ENCODE measurements at regions not wholly inside any gene's neighbourhood (a gene's known extent, or its start where the extent isn't known, plus 50 kb on each side); places are given as distances from the start of the nearest gene placed in this dataset.

DNA sequence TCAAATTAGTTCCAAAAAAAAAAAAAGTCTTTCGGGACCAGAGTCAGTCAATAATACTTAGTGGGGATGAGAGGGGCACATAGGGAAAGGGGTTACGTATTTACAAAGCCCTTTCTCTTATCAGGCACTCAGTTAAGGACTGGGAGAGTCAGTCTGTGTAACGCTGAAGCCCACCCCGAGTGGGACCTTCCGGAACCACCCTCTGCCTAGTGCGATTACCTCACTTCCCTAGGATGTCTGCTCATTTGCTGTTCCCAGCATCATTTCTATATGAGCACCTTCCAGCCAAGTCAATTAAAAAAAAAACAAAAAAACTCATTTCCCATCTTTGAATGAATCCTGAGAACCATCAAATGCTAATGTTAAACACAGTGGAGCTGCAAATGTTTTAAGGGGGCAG lies 76.9 kb downstream of the BMP4 start:
- no peaks in the 10 kb centered on the region for H3K9me3 ChIP-seq (ENCODE audit: control insufficient read depth, insufficient read depth, low read length)
- no peak overlapping the region for H3K4me2 ChIP-seq (ENCODE audit: low read length)
- TF ChIP-seq, protein P1, sequence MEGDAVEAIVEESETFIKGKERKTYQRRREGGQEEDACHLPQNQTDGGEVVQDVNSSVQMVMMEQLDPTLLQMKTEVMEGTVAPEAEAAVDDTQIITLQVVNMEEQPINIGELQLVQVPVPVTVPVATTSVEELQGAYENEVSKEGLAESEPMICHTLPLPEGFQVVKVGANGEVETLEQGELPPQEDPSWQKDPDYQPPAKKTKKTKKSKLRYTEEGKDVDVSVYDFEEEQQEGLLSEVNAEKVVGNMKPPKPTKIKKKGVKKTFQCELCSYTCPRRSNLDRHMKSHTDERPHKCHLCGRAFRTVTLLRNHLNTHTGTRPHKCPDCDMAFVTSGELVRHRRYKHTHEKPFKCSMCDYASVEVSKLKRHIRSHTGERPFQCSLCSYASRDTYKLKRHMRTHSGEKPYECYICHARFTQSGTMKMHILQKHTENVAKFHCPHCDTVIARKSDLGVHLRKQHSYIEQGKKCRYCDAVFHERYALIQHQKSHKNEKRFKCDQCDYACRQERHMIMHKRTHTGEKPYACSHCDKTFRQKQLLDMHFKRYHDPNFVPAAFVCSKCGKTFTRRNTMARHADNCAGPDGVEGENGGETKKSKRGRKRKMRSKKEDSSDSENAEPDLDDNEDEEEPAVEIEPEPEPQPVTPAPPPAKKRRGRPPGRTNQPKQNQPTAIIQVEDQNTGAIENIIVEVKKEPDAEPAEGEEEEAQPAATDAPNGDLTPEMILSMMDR (IDR thresholded peaks at IDR 0.05; ENCODE audit: low read depth, low read length, poor library complexity, severe bottlenecking), result no peak
- TF ChIP-seq EZH2phosphoT487 (IDR thresholded peaks at IDR 0.05; ENCODE audit: borderline replicate concordance, low read length), result no peak
- no peaks in the 10 kb centered on the region for H3K36me3 ChIP-seq (ENCODE audit: control insufficient read depth, low read length)
- no peak overlapping the region for H3K4me3 ChIP-seq (ENCODE audit: low read length)
- H3K9me2 ChIP-seq (replicated peaks; ENCODE audit: control insufficient read depth, low read length), result no peaks in the 10 kb centered on the region
- H3K4me1 ChIP-seq (ENCODE audit: control insufficient read depth, low read length), result no peaks in the 10 kb centered on the region
- H3K27ac ChIP-seq (ENCODE audit: low read depth, low read length), result no peak overlapping the region
- H4K20me1 ChIP-seq (ENCODE audit: control insufficient read depth, insufficient read depth, low read depth, low read length), result no peaks in the 10 kb centered on the region
- no peaks in the 10 kb centered on the region for H3F3A ChIP-seq (ENCODE audit: control insufficient read depth, insufficient read depth)
- H3K27me3 ChIP-seq (ENCODE audit: control insufficient read depth, low read length), result no peaks in the 10 kb centered on the region
- no peaks in the 10 kb centered on the region for H3K79me2 ChIP-seq (ENCODE audit: control insufficient read depth, low read length)

DNA sequence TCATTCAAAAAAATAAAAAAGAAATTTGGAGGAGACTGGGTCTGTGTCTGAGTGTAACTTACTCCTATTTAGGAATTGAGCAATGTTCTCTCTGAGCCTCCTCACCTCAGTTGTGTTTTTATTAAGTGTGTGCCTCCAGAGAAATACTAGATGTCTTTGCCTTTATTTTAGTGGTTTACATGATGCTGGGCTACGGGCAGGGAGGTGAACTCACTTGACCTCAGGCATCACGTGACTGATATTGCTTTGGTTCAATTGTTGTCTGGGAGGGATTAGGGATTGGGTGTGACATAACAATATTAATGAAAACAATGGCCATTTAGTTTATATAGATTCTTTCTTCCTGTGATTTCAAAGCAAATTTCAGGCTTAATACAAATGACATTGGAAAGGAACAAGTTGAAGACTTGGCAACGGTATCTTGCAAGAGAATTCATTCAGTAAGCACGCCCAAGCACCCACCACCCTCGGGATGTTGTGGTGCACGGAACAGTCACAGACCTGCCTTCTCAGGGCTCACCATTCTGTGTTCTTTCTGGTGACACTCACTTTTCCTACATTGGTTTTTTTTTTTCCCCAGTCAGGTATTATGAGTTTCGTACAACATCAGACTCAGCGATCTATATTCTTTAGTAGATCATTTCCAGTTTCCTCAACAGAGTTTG lies 77.5 kb downstream of the BMP4 start:
- H3K4me2 ChIP-seq (ENCODE audit: low read length), result no peak overlapping the region
- no peak overlapping the region for H3K27ac ChIP-seq (ENCODE audit: low read depth, low read length)
- no peaks in the 10 kb centered on the region for H4K20me1 ChIP-seq (ENCODE audit: control insufficient read depth, insufficient read depth, low read depth, low read length)
- H3F3A ChIP-seq (ENCODE audit: control insufficient read depth, insufficient read depth), result no peaks in the 10 kb centered on the region
- TF ChIP-seq, protein P1 (IDR thresholded peaks at IDR 0.05; ENCODE audit: low read depth, low read length, poor library complexity, severe bottlenecking), result no peak
- TF ChIP-seq EZH2phosphoT487 (IDR thresholded peaks at IDR 0.05; ENCODE audit: borderline replicate concordance, low read length), result no peak
- H3K9me3 ChIP-seq (ENCODE audit: control insufficient read depth, insufficient read depth, low read length), result no peaks in the 10 kb centered on the region
- no peaks in the 10 kb centered on the region for H3K9me2 ChIP-seq (replicated peaks; ENCODE audit: control insufficient read depth, low read length)
- H3K4me1 ChIP-seq (ENCODE audit: control insufficient read depth, low read length), result no peaks in the 10 kb centered on the region
- H3K27me3 ChIP-seq (ENCODE audit: control insufficient read depth, low read length), result no peaks in the 10 kb centered on the region
- no peaks in the 10 kb centered on the region for H3K36me3 ChIP-seq (ENCODE audit: control insufficient read depth, low read length)
- H3K79me2 ChIP-seq (ENCODE audit: control insufficient read depth, low read length), result no peaks in the 10 kb centered on the region
- H3K4me3 ChIP-seq (ENCODE audit: low read length), result no peak overlapping the region

DNA sequence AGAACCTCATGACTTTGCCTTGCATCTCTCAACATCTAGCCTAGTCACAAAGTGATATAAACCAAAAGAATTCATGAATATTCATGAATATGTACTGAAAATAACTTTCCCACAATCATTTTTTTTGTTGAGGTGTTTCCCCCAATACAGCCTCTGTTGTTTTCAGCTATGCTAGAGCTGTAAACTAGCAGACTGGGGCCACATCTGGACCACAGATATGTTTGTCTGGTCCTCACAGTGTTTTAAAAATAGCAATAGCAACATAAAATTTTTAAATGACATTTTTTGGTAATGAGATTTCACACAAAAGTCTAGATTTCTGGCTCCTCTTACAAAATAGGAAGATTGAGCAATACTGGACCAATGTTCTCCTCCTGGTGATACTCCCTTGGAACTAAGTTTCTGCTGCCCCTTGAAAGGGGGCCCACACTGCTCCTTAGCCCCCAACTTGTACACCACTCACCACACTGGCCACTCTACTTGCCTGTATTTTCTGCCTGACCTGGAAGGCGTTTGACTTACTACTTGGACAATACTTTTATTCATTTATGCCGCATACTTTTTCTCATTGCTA lies 81.2 kb downstream of the BMP4 start:
- H4K20me1 ChIP-seq (ENCODE audit: control insufficient read depth, insufficient read depth, low read depth, low read length), result no peaks in the 10 kb centered on the region
- H3K27me3 ChIP-seq (ENCODE audit: control insufficient read depth, low read length), result no peaks in the 10 kb centered on the region
- TF ChIP-seq, protein P1 (IDR thresholded peaks at IDR 0.05; ENCODE audit: low read depth, low read length, poor library complexity, severe bottlenecking), result no peak
- TF ChIP-seq EZH2phosphoT487 (IDR thresholded peaks at IDR 0.05; ENCODE audit: borderline replicate concordance, low read length), result no peak
- no peaks in the 10 kb centered on the region for H3K4me1 ChIP-seq (ENCODE audit: control insufficient read depth, low read length)
- H3K9me2 ChIP-seq (replicated peaks; ENCODE audit: control insufficient read depth, low read length), result no peaks in the 10 kb centered on the region
- no peaks in the 10 kb centered on the region for H3K36me3 ChIP-seq (ENCODE audit: control insufficient read depth, low read length)
- H3K27ac ChIP-seq (ENCODE audit: low read depth, low read length), result no peak overlapping the region
- H3K4me3 ChIP-seq (ENCODE audit: low read length), result no peak overlapping the region
- no peaks in the 10 kb centered on the region for H3K79me2 ChIP-seq (ENCODE audit: control insufficient read depth, low read length)
- H3K4me2 ChIP-seq (ENCODE audit: low read length), result no peak overlapping the region
- no peaks in the 10 kb centered on the region for H3K9me3 ChIP-seq (ENCODE audit: control insufficient read depth, insufficient read depth, low read length)
- no peaks in the 10 kb centered on the region for H3F3A ChIP-seq (ENCODE audit: control insufficient read depth, insufficient read depth)

All from DOHH2 (cell line).